Epithelial cell of esophagus (primary cell): ENCODE measurements at regions not wholly inside any gene's neighbourhood (a gene's known extent, or its start where the extent isn't known, plus 50 kb on each side); places are given as distances from the start of the nearest gene placed in this dataset.

ENCODE experiments used
- DNase-seq: peaks from one replicate; pipeline ENCODE4 v3.0.0; 2010; ENCODE audit warnings: low read depth
- H3K4me3 ChIP-seq: 2 replicates; pipeline ENCODE4 v1.5.1; 2011; ENCODE audit warnings: mild to moderate bottlenecking, low read length, control low read depth
- TF ChIP-seq, protein P1 (sequence below): IDR thresholded peaks from 2 replicates; pipeline ENCODE4 v1.5.1; 2011; ENCODE audit warnings: low read depth, mild to moderate bottlenecking, low read length, control low read depth, inconsistent platforms; ENCODE audit not compliant: insufficient read depth; ENCODE audit errors: missing control alignments

GRCh38 chr2:7450833-7451190 lies 533.6 kb downstream of the RNF144A start:
- DNase-seq, result no peak
- TF ChIP-seq, protein P1, sequence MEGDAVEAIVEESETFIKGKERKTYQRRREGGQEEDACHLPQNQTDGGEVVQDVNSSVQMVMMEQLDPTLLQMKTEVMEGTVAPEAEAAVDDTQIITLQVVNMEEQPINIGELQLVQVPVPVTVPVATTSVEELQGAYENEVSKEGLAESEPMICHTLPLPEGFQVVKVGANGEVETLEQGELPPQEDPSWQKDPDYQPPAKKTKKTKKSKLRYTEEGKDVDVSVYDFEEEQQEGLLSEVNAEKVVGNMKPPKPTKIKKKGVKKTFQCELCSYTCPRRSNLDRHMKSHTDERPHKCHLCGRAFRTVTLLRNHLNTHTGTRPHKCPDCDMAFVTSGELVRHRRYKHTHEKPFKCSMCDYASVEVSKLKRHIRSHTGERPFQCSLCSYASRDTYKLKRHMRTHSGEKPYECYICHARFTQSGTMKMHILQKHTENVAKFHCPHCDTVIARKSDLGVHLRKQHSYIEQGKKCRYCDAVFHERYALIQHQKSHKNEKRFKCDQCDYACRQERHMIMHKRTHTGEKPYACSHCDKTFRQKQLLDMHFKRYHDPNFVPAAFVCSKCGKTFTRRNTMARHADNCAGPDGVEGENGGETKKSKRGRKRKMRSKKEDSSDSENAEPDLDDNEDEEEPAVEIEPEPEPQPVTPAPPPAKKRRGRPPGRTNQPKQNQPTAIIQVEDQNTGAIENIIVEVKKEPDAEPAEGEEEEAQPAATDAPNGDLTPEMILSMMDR, result no peak
- H3K4me3 ChIP-seq, result no peak overlapping the region

DNA sequence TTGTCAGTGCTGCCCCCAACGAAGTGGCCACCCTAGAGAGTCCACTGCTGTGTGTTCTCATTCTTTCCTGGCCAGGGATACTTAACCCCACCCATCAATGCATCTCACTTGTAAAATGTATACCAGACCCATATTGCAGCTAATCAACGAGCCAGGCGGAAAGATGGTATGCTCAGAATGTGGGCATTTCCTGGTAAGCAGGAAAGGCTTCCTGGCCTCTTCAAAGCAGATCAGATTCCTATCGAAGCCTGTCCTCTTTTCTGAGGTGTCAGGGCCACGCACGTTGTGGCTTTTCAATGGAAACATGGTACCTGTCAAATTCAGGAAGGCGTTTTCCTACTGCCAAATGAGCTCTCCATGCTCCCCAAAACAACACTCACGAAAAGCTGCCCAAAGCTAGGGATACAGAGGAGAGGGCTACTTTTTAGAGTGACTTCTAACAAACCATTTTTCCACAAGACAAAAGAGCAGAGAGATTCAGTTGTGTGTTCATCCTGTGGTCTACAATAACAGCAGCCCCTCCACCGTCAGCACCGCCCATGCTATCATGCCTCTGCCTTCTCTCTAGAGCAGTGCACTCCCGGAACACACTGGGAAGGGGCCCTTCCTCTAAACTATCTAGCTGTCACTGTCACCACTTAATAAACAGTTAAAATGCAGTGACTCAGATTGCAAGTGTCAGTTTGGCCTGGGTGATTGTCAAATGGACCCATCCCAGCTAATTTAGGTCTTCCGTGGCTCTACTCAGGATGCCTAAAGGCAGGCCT lies 535.1 kb downstream of the RNF144A start:
- H3K4me3 ChIP-seq, result no peak overlapping the region
- no peak for DNase-seq
- TF ChIP-seq, protein P1, result no peak

GRCh38 chr2:7454592-7454991 lies 537.4 kb downstream of the RNF144A start:
- no peak for DNase-seq
- TF ChIP-seq, protein P1, result no peak
- no peak overlapping the region for H3K4me3 ChIP-seq

GRCh38 chr2:7456762-7457161 lies 539.5 kb downstream of the RNF144A start:
- TF ChIP-seq, protein P1, result no peak
- H3K4me3 ChIP-seq, result no peak overlapping the region
- no peak for DNase-seq

DNA sequence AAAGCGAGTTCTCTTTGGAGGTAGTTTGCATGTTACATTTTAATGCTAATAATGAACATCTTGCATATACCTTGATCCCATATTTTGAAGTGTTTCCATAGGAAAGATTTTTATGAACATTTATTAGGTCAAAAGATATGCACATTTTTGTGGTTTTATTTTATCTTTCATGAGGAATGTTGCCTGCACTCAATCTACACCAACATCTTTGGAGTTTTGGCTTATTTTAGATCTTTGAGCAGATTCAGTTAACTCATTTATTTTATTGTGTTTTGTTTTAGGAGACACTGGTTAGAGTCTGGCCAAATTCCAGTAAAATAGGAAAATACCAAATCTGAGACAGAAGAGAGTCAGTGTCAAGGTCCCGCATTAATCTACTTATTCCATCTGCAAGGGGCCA lies 540.9 kb downstream of the RNF144A start:
- TF ChIP-seq, protein P1, result no peak
- H3K4me3 ChIP-seq, result no peak overlapping the region
- no peak for DNase-seq

DNA sequence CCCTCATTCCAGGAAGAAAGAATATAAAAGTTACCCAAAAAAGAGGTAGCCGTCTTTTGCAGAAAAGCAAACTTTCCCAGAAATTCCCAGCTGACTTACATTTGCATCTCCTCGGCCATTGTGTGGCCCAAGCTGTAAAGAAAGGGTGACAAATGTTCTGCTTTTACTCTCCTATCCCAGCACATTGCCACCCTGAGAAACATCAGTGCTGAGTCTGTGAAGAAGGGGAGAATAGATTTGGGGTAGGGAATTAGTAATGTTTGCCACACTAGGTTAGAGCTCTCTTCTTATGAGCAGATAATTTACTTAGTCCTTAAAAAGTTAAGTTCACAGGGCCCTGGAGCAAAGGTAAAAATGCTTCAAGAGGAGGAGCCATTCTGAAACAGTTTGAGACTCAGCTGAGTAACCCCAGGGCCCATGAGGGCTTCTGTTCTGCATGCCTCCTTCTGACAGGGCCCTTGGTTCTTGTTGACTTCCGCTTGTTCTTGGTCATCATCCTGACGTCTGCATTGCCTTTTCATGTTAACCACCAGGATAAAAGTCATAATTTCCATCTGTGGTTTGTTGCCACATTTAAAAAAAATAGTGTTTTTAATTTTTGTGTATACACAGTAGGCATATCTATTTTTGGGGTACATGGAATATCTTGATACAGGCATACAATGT lies 550.7 kb downstream of the RNF144A start:
- no peak overlapping the region for H3K4me3 ChIP-seq
- no peak for DNase-seq
- TF ChIP-seq, protein P1, result no peak

DNA sequence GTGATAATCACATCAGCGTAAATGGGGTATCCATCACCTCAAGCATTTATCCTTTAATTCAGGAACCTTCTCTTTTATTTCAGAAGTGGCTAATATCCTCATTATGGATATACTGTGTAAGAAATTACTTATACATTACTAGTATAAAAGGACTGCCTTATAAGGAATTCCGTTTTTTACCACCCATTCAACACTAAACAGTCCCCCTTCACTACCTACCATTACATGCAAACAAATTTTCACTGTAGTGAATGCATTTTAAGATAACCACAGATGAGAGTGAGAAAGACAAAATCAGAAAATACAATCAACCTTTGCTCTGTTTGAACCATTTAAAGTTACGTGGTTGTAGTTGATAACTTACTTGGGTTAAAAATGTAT lies 551.2 kb downstream of the RNF144A start:
- no peak overlapping the region for H3K4me3 ChIP-seq
- no peak for DNase-seq
- TF ChIP-seq, protein P1, result no peak
